VCaP (cell line): ENCODE measurements at regions not wholly inside any gene's neighbourhood (a gene's known extent, or its start where the extent isn't known, plus 50 kb on each side); places are given as distances from the start of the nearest gene placed in this dataset.
A peak's percentile ranks its signal among the peaks of the same experiment; 100 is the strongest.
"Not testable (repeated sequence)": the region's sequence is repeated elsewhere in the genome, so short reads cannot be mapped to it uniquely, and the experiment has no call there.

ENCODE experiments used
- H3K27ac ChIP-seq: fragments of 450-650 bp; 2 replicates; pipeline ENCODE4 v1.5.1; 2017
- CTCF ChIP-seq: fragments of 450-650 bp; conservative IDR thresholded peaks from 2 replicates; pipeline ENCODE4 v1.5.1; 2017; ENCODE audit warnings: mild to moderate bottlenecking, moderate library complexity

- TF ChIP-seq CTCF, result no peak
- no peak overlapping the region for H3K27ac ChIP-seq
These were observed 264.0 kb upstream of the CT83 start for GRCh38 chrX:116726806-116727205.

- no peak overlapping the region for H3K27ac ChIP-seq
- no peak for TF ChIP-seq CTCF
These were observed 231.3 kb upstream of the CT83 start for GRCh38 chrX:116694046-116694445.

- not testable (repeated sequence) for H3K27ac ChIP-seq
These were observed 216.8 kb upstream of the CT83 start for GRCh38 chrX:116679544-116679943.

GRCh38 chrX:116667346-116668134 lies 204.8 kb upstream of the CT83 start:
- no peak overlapping the region for H3K27ac ChIP-seq
- no peak for TF ChIP-seq CTCF

- no peak overlapping the region for H3K27ac ChIP-seq
- peak; percentile 20 for TF ChIP-seq CTCF
These were observed 194.3 kb upstream of the CT83 start for GRCh38 chrX:116657071-116657470.

GRCh38 chrX:116628464-116628863 lies 165.7 kb upstream of the CT83 start:
- no peak for TF ChIP-seq CTCF
- no peak overlapping the region for H3K27ac ChIP-seq

GRCh38 chrX:116618546-116618945 lies 155.8 kb upstream of the CT83 start:
- H3K27ac ChIP-seq, result no peak overlapping the region
- no peak for TF ChIP-seq CTCF

- no peak for TF ChIP-seq CTCF
- no peak overlapping the region for H3K27ac ChIP-seq
These were observed 145.0 kb upstream of the CT83 start for GRCh38 chrX:116607776-116608175.
